WTC11 (cell line): ENCODE measurements at regions not wholly inside any gene's neighbourhood (a gene's known extent, or its start where the extent isn't known, plus 50 kb on each side); places are given as distances from the start of the nearest gene placed in this dataset.

ENCODE experiments used
- ATAC-seq: fragments of 200-7000 bp; cut with Tn5 transposase; 2 replicates; pipeline ENCODE4 v1.10.0; 2021; ENCODE audit warnings: mild to moderate bottlenecking, moderate library complexity
- CTCF ChIA-PET: fragments of 300-600 bp; sonication (Branson Sonifier 250); formaldehyde crosslinking; loops from one replicate; lab custom pipeline; 2021; ENCODE audit warnings: antibody characterized with exemption; lab: Charles Lee
- POLR2A ChIA-PET: fragments of 350-600 bp; sonication (Branson Sonifier 250); formaldehyde crosslinking; loops from one replicate; lab custom pipeline; 2021; ENCODE audit warnings: antibody characterized with exemption; lab: Charles Lee
- DNase-seq: peaks from one replicate; pipeline ENCODE4 v3.0.0; 2021; ENCODE audit warnings: low spot score
- H3K27ac Mint-ChIP-seq: 2 replicates; pipeline ENCODE4 v1.8.0; 2021; ENCODE audit warnings: mixed read lengths
- H3K27me3 Mint-ChIP-seq: 2 replicates; pipeline ENCODE4 v1.8.0; 2021; ENCODE audit warnings: low read depth, mild to moderate bottlenecking, moderate library complexity, mixed read lengths
- H3K36me3 Mint-ChIP-seq: 2 replicates; pipeline ENCODE4 v1.8.0; 2021; ENCODE audit warnings: mixed read lengths
- H3K4me1 Mint-ChIP-seq: 2 replicates; pipeline ENCODE4 v1.8.0; 2022; ENCODE audit warnings: mixed read lengths
- H3K4me3 Mint-ChIP-seq: 2 replicates; pipeline ENCODE4 v1.8.0; 2021; ENCODE audit warnings: mild to moderate bottlenecking, moderate library complexity, mixed read lengths
- H3K9me3 Mint-ChIP-seq: 2 replicates; pipeline ENCODE4 v1.8.0; 2021; ENCODE audit warnings: mixed read lengths
- CREB1 ChIP-seq: sonication (generic); formaldehyde crosslinking; IDR thresholded peaks from 2 replicates; pipeline ENCODE4 v1.8.0; 2023; ENCODE audit warnings: mild to moderate bottlenecking, missing genetic modification reagents
- ESRRA ChIP-seq: sonication (generic); formaldehyde crosslinking; IDR thresholded peaks from 2 replicates; pipeline ENCODE4 v1.8.1; 2022; ENCODE audit warnings: mild to moderate bottlenecking, missing genetic modification reagents, borderline replicate concordance
- FOXJ3 ChIP-seq: sonication (generic); formaldehyde crosslinking; IDR thresholded peaks from 2 replicates; pipeline ENCODE4 v1.9.0; 2021; ENCODE audit warnings: missing genetic modification reagents, mild to moderate bottlenecking, borderline replicate concordance
- FOXK1 ChIP-seq: sonication (generic); formaldehyde crosslinking; IDR thresholded peaks from 2 replicates; pipeline ENCODE4 v1.8.0; 2022; ENCODE audit warnings: mild to moderate bottlenecking, moderate library complexity, missing genetic modification reagents
- GRHL2 ChIP-seq: fragments of 250-450 bp; sonication (Bioruptor Pico); IDR thresholded peaks from 2 replicates; pipeline ENCODE4 v1.8.0; 2022; ENCODE audit warnings: mild to moderate bottlenecking, moderate library complexity; ENCODE audit not compliant: insufficient replicate concordance, severe bottlenecking
- KAT7 ChIP-seq: sonication (generic); formaldehyde crosslinking; IDR thresholded peaks from 2 replicates; pipeline ENCODE4 v1.8.1; 2023; ENCODE audit warnings: missing genetic modification reagents, mild to moderate bottlenecking, borderline replicate concordance
- MYBL2 ChIP-seq: sonication (generic); formaldehyde crosslinking; IDR thresholded peaks from 2 replicates; pipeline ENCODE4 v1.8.1; 2023; ENCODE audit warnings: mild to moderate bottlenecking, moderate library complexity, missing genetic modification reagents
- NFATC4 ChIP-seq: fragments of 250-450 bp; sonication (Bioruptor Pico); IDR thresholded peaks from 2 replicates; pipeline ENCODE4 v1.9.0; 2021; ENCODE audit warnings: mild to moderate bottlenecking
- NR1H2 ChIP-seq: sonication (generic); formaldehyde crosslinking; IDR thresholded peaks from 2 replicates; pipeline ENCODE4 v1.9.0; 2021; ENCODE audit warnings: mild to moderate bottlenecking, moderate library complexity, missing genetic modification reagents
- NR2C2 ChIP-seq: sonication (generic); formaldehyde crosslinking; IDR thresholded peaks from 2 replicates; pipeline ENCODE4 v1.8.0; 2022; ENCODE audit warnings: mild to moderate bottlenecking, missing genetic modification reagents
- NR3C1 ChIP-seq: sonication (generic); formaldehyde crosslinking; conservative IDR thresholded peaks from 2 replicates; pipeline ENCODE4 v1.8.1; 2023; ENCODE audit warnings: low read depth, mild to moderate bottlenecking, missing genetic modification reagents
- OVOL2 ChIP-seq: fragments of 250-450 bp; sonication (Bioruptor Pico); IDR thresholded peaks from 2 replicates; pipeline ENCODE4 v1.9.0; 2021; ENCODE audit warnings: mild to moderate bottlenecking, borderline replicate concordance
- TEAD4 ChIP-seq: sonication (generic); formaldehyde crosslinking; IDR thresholded peaks from 2 replicates; pipeline ENCODE4 v1.8.0; 2022; ENCODE audit warnings: mild to moderate bottlenecking, missing genetic modification reagents
- ZNF121 ChIP-seq: sonication (generic); formaldehyde crosslinking; IDR thresholded peaks from 2 replicates; pipeline ENCODE4 v1.8.0; 2023; ENCODE audit warnings: missing genetic modification reagents
- ZNF138 ChIP-seq: sonication (generic); formaldehyde crosslinking; conservative IDR thresholded peaks from 2 replicates; pipeline ENCODE4 v1.8.1; 2022; ENCODE audit warnings: mild to moderate bottlenecking, moderate library complexity, missing genetic modification reagents
- ZNF232 ChIP-seq: sonication (generic); formaldehyde crosslinking; IDR thresholded peaks from 2 replicates; pipeline ENCODE4 v1.8.0; 2022; ENCODE audit warnings: mild to moderate bottlenecking, missing genetic modification reagents
- ZNF263 ChIP-seq: sonication (generic); formaldehyde crosslinking; IDR thresholded peaks from 2 replicates; pipeline ENCODE4 v1.8.1; 2022; ENCODE audit warnings: low read depth, mild to moderate bottlenecking, moderate library complexity, missing genetic modification reagents
- TF ChIP-seq, protein P1 (sequence below): sonication (generic); formaldehyde crosslinking; IDR thresholded peaks from 2 replicates; pipeline ENCODE4 v1.8.1; 2023; ENCODE audit warnings: mild to moderate bottlenecking, missing genetic modification reagents, moderate library complexity
- TF ChIP-seq, protein P2 (sequence below): sonication (generic); formaldehyde crosslinking; IDR thresholded peaks from 2 replicates; pipeline ENCODE4 v1.8.1; 2022; ENCODE audit warnings: low read depth, missing genetic modification reagents, borderline replicate concordance
- TF ChIP-seq, protein P3 (sequence below): fragments of 250-450 bp; sonication (Bioruptor Pico); IDR thresholded peaks from 2 replicates; pipeline ENCODE4 v1.9.0; 2021; ENCODE audit warnings: moderate library complexity, mild to moderate bottlenecking, inconsistent platforms, borderline replicate concordance
- TF ChIP-seq, protein P4 (sequence below): sonication (generic); formaldehyde crosslinking; IDR thresholded peaks from 2 replicates; pipeline ENCODE4 v1.8.0; 2022; ENCODE audit warnings: mild to moderate bottlenecking, missing genetic modification reagents
- TF ChIP-seq, protein P5 (sequence below): fragments of 250-450 bp; sonication (Bioruptor Pico); IDR thresholded peaks from 2 replicates; pipeline ENCODE4 v1.9.0; 2021; ENCODE audit warnings: mild to moderate bottlenecking
- TF ChIP-seq, protein P6 (sequence below): sonication (generic); formaldehyde crosslinking; IDR thresholded peaks from 2 replicates; pipeline ENCODE4 v1.8.1; 2023; ENCODE audit warnings: mild to moderate bottlenecking, moderate library complexity, missing genetic modification reagents
- TF ChIP-seq, protein P7 (sequence below): fragments of 200-600 bp; IDR thresholded peaks from 2 replicates; pipeline ENCODE4 v1.8.0; 2022; ENCODE audit warnings: antibody characterized with exemption
- TF ChIP-seq, protein P8 (sequence below): sonication (generic); formaldehyde crosslinking; IDR thresholded peaks from 2 replicates; pipeline ENCODE4 v1.8.1; 2023; ENCODE audit warnings: mild to moderate bottlenecking, missing genetic modification reagents, moderate library complexity
- TF ChIP-seq, protein P9 (sequence below): sonication (generic); formaldehyde crosslinking; IDR thresholded peaks from 2 replicates; pipeline ENCODE4 v1.8.0; 2023; ENCODE audit warnings: mild to moderate bottlenecking, missing genetic modification reagents

DNA sequence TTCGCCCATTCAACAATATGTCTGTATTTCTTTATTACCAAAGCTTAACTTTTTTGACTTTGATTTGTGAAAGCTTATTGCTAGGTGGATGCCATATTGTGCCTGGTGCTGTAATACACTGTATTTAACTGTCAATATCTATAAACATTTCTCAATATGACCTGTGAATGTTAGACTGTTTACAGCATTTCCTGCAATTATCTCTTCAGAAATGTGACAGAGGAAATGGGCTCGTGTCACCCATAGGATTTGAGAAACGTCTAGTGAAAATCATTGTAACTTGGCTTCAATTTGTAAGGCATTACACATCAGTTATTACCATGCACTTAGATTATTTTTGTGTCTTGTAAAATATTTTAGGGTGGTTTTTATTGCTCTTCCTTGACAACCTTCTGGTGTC, 237.8 kb upstream of the ADGRL2 start:
- ATAC-seq, result no peak
- H3K27me3 Mint-ChIP-seq, result no peaks in the 10 kb centered on the region; the same call in 1 of the 2 replicates
- H3K36me3 Mint-ChIP-seq, result no peaks in the 10 kb centered on the region
- peaks cover 4% of the 10 kb centered on the region; the same call in 1 of the 2 replicates for H3K9me3 Mint-ChIP-seq
- H3K27ac Mint-ChIP-seq, result no peak overlapping the region
- H3K4me1 Mint-ChIP-seq, result peaks cover 4% of the 10 kb centered on the region
- POLR2A ChIA-PET, result no interaction called here
- CTCF ChIA-PET, result no interaction called here
- no peak for DNase-seq
- H3K4me3 Mint-ChIP-seq, result no peak overlapping the region
- TF ChIP-seq MYBL2 (CRISPR knock-in tag) (no peak), ZNF232 (CRISPR knock-in tag) (no peak), NR2C2 (CRISPR knock-in tag) (no peak), TEAD4 (CRISPR knock-in tag) (no peak), KAT7 (no peak), NR1H2 (CRISPR knock-in tag) (no peak), ZNF138 (no peak), ZNF121 (no peak), NFATC4 (CRISPR knock-in tag) (no peak), ESRRA (no peak), ZNF263 (CRISPR knock-in tag) (no peak), OVOL2 (CRISPR knock-in tag) (no peak), GRHL2 (no peak)
- TF ChIP-seq, protein P1, sequence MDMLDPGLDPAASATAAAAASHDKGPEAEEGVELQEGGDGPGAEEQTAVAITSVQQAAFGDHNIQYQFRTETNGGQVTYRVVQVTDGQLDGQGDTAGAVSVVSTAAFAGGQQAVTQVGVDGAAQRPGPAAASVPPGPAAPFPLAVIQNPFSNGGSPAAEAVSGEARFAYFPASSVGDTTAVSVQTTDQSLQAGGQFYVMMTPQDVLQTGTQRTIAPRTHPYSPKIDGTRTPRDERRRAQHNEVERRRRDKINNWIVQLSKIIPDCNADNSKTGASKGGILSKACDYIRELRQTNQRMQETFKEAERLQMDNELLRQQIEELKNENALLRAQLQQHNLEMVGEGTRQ (CRISPR knock-in tag), result no peak
- TF ChIP-seq, protein P2, sequence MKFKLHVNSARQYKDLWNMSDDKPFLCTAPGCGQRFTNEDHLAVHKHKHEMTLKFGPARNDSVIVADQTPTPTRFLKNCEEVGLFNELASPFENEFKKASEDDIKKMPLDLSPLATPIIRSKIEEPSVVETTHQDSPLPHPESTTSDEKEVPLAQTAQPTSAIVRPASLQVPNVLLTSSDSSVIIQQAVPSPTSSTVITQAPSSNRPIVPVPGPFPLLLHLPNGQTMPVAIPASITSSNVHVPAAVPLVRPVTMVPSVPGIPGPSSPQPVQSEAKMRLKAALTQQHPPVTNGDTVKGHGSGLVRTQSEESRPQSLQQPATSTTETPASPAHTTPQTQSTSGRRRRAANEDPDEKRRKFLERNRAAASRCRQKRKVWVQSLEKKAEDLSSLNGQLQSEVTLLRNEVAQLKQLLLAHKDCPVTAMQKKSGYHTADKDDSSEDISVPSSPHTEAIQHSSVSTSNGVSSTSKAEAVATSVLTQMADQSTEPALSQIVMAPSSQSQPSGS (CRISPR knock-in tag), result no peak
- TF ChIP-seq, protein P3, sequence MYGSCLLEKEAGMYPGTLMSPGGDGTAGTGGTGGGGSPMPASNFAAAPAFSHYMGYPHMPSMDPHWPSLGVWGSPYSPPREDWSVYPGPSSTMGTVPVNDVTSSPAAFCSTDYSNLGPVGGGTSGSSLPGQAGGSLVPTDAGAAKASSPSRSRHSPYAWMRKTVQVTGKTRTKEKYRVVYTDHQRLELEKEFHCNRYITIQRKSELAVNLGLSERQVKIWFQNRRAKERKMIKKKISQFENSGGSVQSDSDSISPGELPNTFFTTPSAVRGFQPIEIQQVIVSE (CRISPR knock-in tag), result no peak
- TF ChIP-seq, protein P4, sequence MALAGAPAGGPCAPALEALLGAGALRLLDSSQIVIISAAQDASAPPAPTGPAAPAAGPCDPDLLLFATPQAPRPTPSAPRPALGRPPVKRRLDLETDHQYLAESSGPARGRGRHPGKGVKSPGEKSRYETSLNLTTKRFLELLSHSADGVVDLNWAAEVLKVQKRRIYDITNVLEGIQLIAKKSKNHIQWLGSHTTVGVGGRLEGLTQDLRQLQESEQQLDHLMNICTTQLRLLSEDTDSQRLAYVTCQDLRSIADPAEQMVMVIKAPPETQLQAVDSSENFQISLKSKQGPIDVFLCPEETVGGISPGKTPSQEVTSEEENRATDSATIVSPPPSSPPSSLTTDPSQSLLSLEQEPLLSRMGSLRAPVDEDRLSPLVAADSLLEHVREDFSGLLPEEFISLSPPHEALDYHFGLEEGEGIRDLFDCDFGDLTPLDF (CRISPR knock-in tag), result no peak
- TF ChIP-seq, protein P5, sequence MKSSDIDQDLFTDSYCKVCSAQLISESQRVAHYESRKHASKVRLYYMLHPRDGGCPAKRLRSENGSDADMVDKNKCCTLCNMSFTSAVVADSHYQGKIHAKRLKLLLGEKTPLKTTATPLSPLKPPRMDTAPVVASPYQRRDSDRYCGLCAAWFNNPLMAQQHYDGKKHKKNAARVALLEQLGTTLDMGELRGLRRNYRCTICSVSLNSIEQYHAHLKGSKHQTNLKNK, result no peak
- TF ChIP-seq, protein P6, sequence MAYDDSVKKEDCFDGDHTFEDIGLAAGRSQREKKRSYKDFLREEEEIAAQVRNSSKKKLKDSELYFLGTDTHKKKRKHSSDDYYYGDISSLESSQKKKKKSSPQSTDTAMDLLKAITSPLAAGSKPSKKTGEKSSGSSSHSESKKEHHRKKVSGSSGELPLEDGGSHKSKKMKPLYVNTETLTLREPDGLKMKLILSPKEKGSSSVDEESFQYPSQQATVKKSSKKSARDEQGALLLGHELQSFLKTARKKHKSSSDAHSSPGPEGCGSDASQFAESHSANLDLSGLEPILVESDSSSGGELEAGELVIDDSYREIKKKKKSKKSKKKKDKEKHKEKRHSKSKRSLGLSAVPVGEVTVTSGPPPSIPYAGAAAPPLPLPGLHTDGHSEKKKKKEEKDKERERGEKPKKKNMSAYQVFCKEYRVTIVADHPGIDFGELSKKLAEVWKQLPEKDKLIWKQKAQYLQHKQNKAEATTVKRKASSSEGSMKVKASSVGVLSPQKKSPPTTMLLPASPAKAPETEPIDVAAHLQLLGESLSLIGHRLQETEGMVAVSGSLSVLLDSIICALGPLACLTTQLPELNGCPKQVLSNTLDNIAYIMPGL, result no peak

DNA sequence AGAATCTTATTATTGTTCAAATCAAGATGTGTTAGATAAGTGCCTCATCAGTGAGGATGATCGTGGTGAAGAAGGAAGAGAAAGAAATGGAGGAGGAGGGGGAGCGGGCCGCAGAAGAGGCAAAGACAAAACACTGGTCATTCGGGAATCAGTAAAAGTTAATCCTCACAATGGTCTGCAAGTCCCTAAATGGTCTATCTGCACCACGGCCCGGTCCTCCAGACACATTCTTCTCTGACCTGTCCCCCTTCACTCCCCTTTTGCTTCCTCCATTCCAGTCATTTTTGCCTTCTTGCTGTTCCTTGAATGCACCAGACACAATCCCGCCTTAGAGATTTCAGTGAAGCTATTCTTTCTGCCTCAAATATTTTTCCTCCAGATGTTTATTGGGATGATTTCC, 240.1 kb upstream of the ADGRL2 start:
- peak overlapping the region; percentile 3; the same call in 1 of the 2 replicates for H3K27ac Mint-ChIP-seq
- ChIA-PET CTCF (no interaction called here), POLR2A (no interaction called here)
- TF ChIP-seq FOXK1 (CRISPR knock-in tag) (no peak), NR3C1 (CRISPR knock-in tag) (no peak), FOXJ3 (CRISPR knock-in tag) (no peak), CREB1 (CRISPR knock-in tag) (no peak)
- TF ChIP-seq, protein P7, sequence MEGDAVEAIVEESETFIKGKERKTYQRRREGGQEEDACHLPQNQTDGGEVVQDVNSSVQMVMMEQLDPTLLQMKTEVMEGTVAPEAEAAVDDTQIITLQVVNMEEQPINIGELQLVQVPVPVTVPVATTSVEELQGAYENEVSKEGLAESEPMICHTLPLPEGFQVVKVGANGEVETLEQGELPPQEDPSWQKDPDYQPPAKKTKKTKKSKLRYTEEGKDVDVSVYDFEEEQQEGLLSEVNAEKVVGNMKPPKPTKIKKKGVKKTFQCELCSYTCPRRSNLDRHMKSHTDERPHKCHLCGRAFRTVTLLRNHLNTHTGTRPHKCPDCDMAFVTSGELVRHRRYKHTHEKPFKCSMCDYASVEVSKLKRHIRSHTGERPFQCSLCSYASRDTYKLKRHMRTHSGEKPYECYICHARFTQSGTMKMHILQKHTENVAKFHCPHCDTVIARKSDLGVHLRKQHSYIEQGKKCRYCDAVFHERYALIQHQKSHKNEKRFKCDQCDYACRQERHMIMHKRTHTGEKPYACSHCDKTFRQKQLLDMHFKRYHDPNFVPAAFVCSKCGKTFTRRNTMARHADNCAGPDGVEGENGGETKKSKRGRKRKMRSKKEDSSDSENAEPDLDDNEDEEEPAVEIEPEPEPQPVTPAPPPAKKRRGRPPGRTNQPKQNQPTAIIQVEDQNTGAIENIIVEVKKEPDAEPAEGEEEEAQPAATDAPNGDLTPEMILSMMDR, result no peak
- TF ChIP-seq, protein P8, sequence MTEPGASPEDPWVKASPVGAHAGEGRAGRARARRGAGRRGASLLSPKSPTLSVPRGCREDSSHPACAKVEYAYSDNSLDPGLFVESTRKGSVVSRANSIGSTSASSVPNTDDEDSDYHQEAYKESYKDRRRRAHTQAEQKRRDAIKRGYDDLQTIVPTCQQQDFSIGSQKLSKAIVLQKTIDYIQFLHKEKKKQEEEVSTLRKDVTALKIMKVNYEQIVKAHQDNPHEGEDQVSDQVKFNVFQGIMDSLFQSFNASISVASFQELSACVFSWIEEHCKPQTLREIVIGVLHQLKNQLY, result no peak
- TF ChIP-seq, protein P9, sequence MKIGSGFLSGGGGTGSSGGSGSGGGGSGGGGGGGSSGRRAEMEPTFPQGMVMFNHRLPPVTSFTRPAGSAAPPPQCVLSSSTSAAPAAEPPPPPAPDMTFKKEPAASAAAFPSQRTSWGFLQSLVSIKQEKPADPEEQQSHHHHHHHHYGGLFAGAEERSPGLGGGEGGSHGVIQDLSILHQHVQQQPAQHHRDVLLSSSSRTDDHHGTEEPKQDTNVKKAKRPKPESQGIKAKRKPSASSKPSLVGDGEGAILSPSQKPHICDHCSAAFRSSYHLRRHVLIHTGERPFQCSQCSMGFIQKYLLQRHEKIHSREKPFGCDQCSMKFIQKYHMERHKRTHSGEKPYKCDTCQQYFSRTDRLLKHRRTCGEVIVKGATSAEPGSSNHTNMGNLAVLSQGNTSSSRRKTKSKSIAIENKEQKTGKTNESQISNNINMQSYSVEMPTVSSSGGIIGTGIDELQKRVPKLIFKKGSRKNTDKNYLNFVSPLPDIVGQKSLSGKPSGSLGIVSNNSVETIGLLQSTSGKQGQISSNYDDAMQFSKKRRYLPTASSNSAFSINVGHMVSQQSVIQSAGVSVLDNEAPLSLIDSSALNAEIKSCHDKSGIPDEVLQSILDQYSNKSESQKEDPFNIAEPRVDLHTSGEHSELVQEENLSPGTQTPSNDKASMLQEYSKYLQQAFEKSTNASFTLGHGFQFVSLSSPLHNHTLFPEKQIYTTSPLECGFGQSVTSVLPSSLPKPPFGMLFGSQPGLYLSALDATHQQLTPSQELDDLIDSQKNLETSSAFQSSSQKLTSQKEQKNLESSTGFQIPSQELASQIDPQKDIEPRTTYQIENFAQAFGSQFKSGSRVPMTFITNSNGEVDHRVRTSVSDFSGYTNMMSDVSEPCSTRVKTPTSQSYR (CRISPR knock-in tag), result no peak
- DNase-seq (no peak), ATAC-seq (no peak)
- H3K4me1 Mint-ChIP-seq, result peaks cover 11% of the 10 kb centered on the region
- H3K36me3 Mint-ChIP-seq, result no peaks in the 10 kb centered on the region
- H3K27me3 Mint-ChIP-seq, result peaks cover 2% of the 10 kb centered on the region; the same call in 1 of the 2 replicates
- H3K4me3 Mint-ChIP-seq, result no peak overlapping the region
- peaks cover 4% of the 10 kb centered on the region; the same call in 1 of the 2 replicates for H3K9me3 Mint-ChIP-seq
